Caco-2 (cell line): ENCODE measurements at regions not wholly inside any gene's neighbourhood (a gene's known extent, or its start where the extent isn't known, plus 50 kb on each side); places are given as distances from the start of the nearest gene placed in this dataset.
A peak's percentile ranks its signal among the peaks of the same experiment; 100 is the strongest.

Experiments used
- BruUV-seq: library from RNA; stranded (reverse); fragments of 400-500 nt; replicated peaks from 2 replicates; lab custom pipeline; 2021; lab: Mats Ljungman, UMichigan
- CTCF ChIA-PET: fragments of 300-600 bp; sonication (Branson Sonifier 250); formaldehyde crosslinking; loops from one replicate; lab custom pipeline; 2022; ENCODE audit warnings: antibody characterized with exemption; lab: Charles Lee
- POLR2A ChIA-PET: fragments of 300-600 bp; sonication (Branson Sonifier 250); formaldehyde crosslinking; loops from one replicate; lab custom pipeline; 2022; ENCODE audit warnings: antibody characterized with exemption; lab: Charles Lee
- DNase-seq, 2 experiments: peaks; one replicate each; pipeline versions ENCODE4 v3.0.0 to v3.0.0-alpha.2; 2020 to 2022
- H3K27me3 ChIP-seq: replicated peaks from 2 replicates; pipeline ENCODE4 v1.6.0; 2011; ENCODE audit warnings: low read length; ENCODE audit not compliant: control insufficient read depth, insufficient read depth
- H3K36me3 ChIP-seq: 2 replicates; pipeline ENCODE4 v1.5.1; 2011; ENCODE audit warnings: low read length; ENCODE audit not compliant: control insufficient read depth, insufficient read depth
- H3K4me1 ChIP-seq: fragments of 250-450 bp; sonication (Bioruptor Pico); 2 replicates; pipeline ENCODE4 v1.5.1; 2020; ENCODE audit warnings: mild to moderate bottlenecking
- H3K4me3 ChIP-seq: 2 replicates; pipeline ENCODE4 v1.5.1; 2011; ENCODE audit warnings: low read depth, mild to moderate bottlenecking, control low read depth, low read length
- H3K9me3 ChIP-seq: fragments of 250-450 bp; sonication (Bioruptor Pico); 2 replicates; pipeline ENCODE4 v1.5.1; 2020; ENCODE audit warnings: mild to moderate bottlenecking, moderate library complexity
- H3K27ac Mint-ChIP-seq: one replicate; pipeline ENCODE4 v1.8.0; 2022; ENCODE audit warnings: mixed read lengths; ENCODE audit not compliant: unreplicated experiment
- H3K27me3 Mint-ChIP-seq: one replicate; pipeline ENCODE4 v1.8.0; 2022; ENCODE audit warnings: mixed read lengths; ENCODE audit not compliant: insufficient read depth, unreplicated experiment
- H3K36me3 Mint-ChIP-seq: one replicate; pipeline ENCODE4 v1.8.0; 2022; ENCODE audit warnings: mild to moderate bottlenecking, mixed read lengths; ENCODE audit not compliant: insufficient read depth, unreplicated experiment
- H3K4me1 Mint-ChIP-seq: one replicate; pipeline ENCODE4 v1.8.0; 2022; ENCODE audit warnings: low read depth, mixed read lengths; ENCODE audit not compliant: unreplicated experiment
- H3K4me3 Mint-ChIP-seq: one replicate; pipeline ENCODE4 v1.8.0; 2022; ENCODE audit warnings: mild to moderate bottlenecking, moderate library complexity, mixed read lengths; ENCODE audit not compliant: unreplicated experiment
- H3K9me3 Mint-ChIP-seq: one replicate; pipeline ENCODE4 v1.8.0; 2022; ENCODE audit warnings: mixed read lengths; ENCODE audit not compliant: unreplicated experiment
- CTCF ChIP-seq, 2 experiments: fragments of 200-600 bp in 1 of 2; IDR thresholded peaks; 1 replicate in 1 of 2; 2 replicates in 1 of 2; pipeline versions ENCODE4 v1.5.1 to v1.8.0; 2011 to 2022; ENCODE audit warnings: antibody characterized with exemption in 1 of 2, control low read depth in 1 of 2, inconsistent platforms in 1 of 2, low read depth in 1 of 2, low read length in 1 of 2, mild to moderate bottlenecking in 1 of 2, moderate library complexity in 1 of 2; ENCODE audit not compliant: insufficient read depth in 1 of 2, severe bottlenecking in 1 of 2, unreplicated experiment in 1 of 2
- intact Hi-C: fragments of 100-400 bp; cut with micrococcal nuclease; formaldehyde crosslinking; loops from one replicate; pipeline ENCODE4 v1.10.0; 2022; ENCODE audit not compliant: unreplicated experiment

GRCh38 chr11:123304828-123305466 lies 109.9 kb upstream of the CLMP start:
- Mint-ChIP-seq H3K9me3 (no peaks in the 10 kb centered on the region), H3K36me3 (no peaks in the 10 kb centered on the region), H3K27ac (no peak overlapping the region), H3K27me3 (peaks cover 29% of the 10 kb centered on the region), H3K4me3 (no peak overlapping the region), H3K4me1 (no peaks in the 10 kb centered on the region)
- no peak for DNase-seq
- CTCF ChIA-PET = interaction anchor here (0.6 to 1.4 kb wide), 3 partner anchors 13 to 103 kb away, joined by 3 read pairs; no protein-coding TSS in a partner anchor
- no peaks in the 10 kb centered on the region for H3K4me1 ChIP-seq
- TF ChIP-seq CTCF (IDR thresholded peaks at IDR 0.05; ENCODE audit: insufficient read depth in 1 of 2, low read depth in 1 of 2, low read length in 1 of 2, severe bottlenecking in 1 of 2, unreplicated experiment in 1 of 2) = peak; percentile 27 to 33
- H3K36me3 ChIP-seq = no peaks in the 10 kb centered on the region
- no peak overlapping the region for H3K4me3 ChIP-seq
- POLR2A ChIA-PET = no interaction called here
- peaks cover 6% of the 10 kb centered on the region for H3K27me3 ChIP-seq
- no TSS peak for BruUV-seq
- no peaks in the 10 kb centered on the region for H3K9me3 ChIP-seq
- intact Hi-C loops = no loop called here

DNA sequence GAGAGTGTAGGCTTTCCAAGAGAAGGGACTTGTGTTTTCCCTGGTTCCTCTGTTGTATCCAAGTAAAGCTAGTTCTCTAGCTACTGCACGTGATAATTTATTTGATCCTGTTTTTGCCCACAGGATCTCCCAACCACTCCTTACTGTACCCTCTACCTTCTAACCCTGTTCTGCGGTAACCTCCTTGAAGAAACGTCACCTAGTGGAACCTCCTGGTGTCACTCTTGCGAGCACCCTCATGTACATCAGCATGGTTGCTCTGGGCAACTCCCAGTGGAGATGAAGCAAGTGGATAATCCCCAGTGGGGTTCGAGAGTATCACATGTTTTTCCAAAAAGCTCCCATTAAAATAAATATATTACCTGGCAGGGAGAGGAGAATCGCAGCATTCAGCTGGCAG lies 108.9 kb upstream of the CLMP start:
- POLR2A ChIA-PET = no interaction called here
- CTCF ChIA-PET = interaction anchor here (0.6 to 1.4 kb wide), 2 partner anchors 14 to 273 kb away, joined by 3 to 4 read pairs; no protein-coding TSS in a partner anchor
- BruUV-seq = no TSS peak
- Mint-ChIP-seq H3K27me3 (peaks cover 29% of the 10 kb centered on the region), H3K27ac (no peak overlapping the region), H3K4me3 (no peak overlapping the region), H3K4me1 (no peaks in the 10 kb centered on the region), H3K9me3 (no peaks in the 10 kb centered on the region), H3K36me3 (no peaks in the 10 kb centered on the region)
- peaks cover 5% of the 10 kb centered on the region for H3K27me3 ChIP-seq
- DNase-seq = no peak
- intact Hi-C loops = loop anchor here (2.0 kb wide), 1 partner anchor 103 kb away; no protein-coding TSS in a partner anchor
- TF ChIP-seq CTCF (IDR thresholded peaks at IDR 0.05; ENCODE audit: insufficient read depth in 1 of 2, low read depth in 1 of 2, low read length in 1 of 2, severe bottlenecking in 1 of 2, unreplicated experiment in 1 of 2) = peak in 1 of 2 experiments; percentile 12
- H3K9me3 ChIP-seq = no peaks in the 10 kb centered on the region
- H3K4me1 ChIP-seq = no peaks in the 10 kb centered on the region
- no peaks in the 10 kb centered on the region for H3K36me3 ChIP-seq
- H3K4me3 ChIP-seq = no peak overlapping the region

GRCh38 chr11:123302751-123303195 lies 107.7 kb upstream of the CLMP start:
- H3K9me3 Mint-ChIP-seq = no peaks in the 10 kb centered on the region
- no TSS peak for BruUV-seq

More at GRCh38 chr11:123302751-123303195, 107.7 kb upstream of the CLMP start:
- no peak for DNase-seq
- Mint-ChIP-seq H3K27me3 (peaks cover 29% of the 10 kb centered on the region), H3K4me1 (no peaks in the 10 kb centered on the region), H3K27ac (no peak overlapping the region), H3K36me3 (no peaks in the 10 kb centered on the region), H3K4me3 (no peak overlapping the region)
- no peaks in the 10 kb centered on the region for H3K9me3 ChIP-seq
- POLR2A ChIA-PET = no interaction called here
- no peaks in the 10 kb centered on the region for H3K4me1 ChIP-seq
- no peak overlapping the region for H3K4me3 ChIP-seq
- peak in 1 of 2 experiments; percentile 18 for TF ChIP-seq CTCF (IDR thresholded peaks at IDR 0.05; ENCODE audit: insufficient read depth in 1 of 2, low read depth in 1 of 2, low read length in 1 of 2, severe bottlenecking in 1 of 2, unreplicated experiment in 1 of 2)
- peaks cover 5% of the 10 kb centered on the region for H3K27me3 ChIP-seq
- CTCF ChIA-PET = no interaction called here
- intact Hi-C loops = loop anchor here (2.0 kb wide), 1 partner anchor 104 kb away; no protein-coding TSS in a partner anchor
- no peaks in the 10 kb centered on the region for H3K36me3 ChIP-seq
